ENCODE measurements at regions not wholly inside any gene's neighbourhood (a gene's known extent, or its start where the extent isn't known, plus 50 kb on each side); places are given as distances from the start of the nearest gene placed in this dataset.

GRCh38 chr6:21999012-21999528 lies 297.8 kb downstream of the PRL start:
- ATAC-seq (no peak), DNase-seq (no peak)
- ChIA-PET CTCF (no interaction called here), POLR2A (no interaction called here)
- Mint-ChIP-seq H3K9me3 (ENCODE audit: insufficient read depth) (no peaks in the 10 kb centered on the region), H3K27ac (no peak overlapping the region), H3K4me1 (ENCODE audit: low read depth) (no peaks in the 10 kb centered on the region), H3K27me3 (ENCODE audit: low read depth) (peaks cover 4% of the 10 kb centered on the region), H3K4me3 (no peak overlapping the region), H3K36me3 (ENCODE audit: low read depth) (no peaks in the 10 kb centered on the region)

- Mint-ChIP-seq H3K9me3 (ENCODE audit: insufficient read depth) (no peaks in the 10 kb centered on the region), H3K27me3 (ENCODE audit: low read depth) (peaks cover 4% of the 10 kb centered on the region), H3K4me3 (no peak overlapping the region), H3K36me3 (ENCODE audit: low read depth) (no peaks in the 10 kb centered on the region), H3K4me1 (ENCODE audit: low read depth) (no peaks in the 10 kb centered on the region), H3K27ac (no peak overlapping the region)
- DNase-seq (no peak), ATAC-seq (no peak)
- POLR2A ChIA-PET: interaction anchor here (0.6 kb wide), 1 partner anchor 361 kb away, joined by 8 read pairs; no protein-coding TSS in a partner anchor
- CTCF ChIA-PET: no interaction called here
Observed at GRCh38 chr6:21999741-22000140, 297.1 kb downstream of the PRL start.

- H3K27ac Mint-ChIP-seq: no peak overlapping the region
- ATAC-seq: no peak
- H3K4me1 Mint-ChIP-seq (ENCODE audit: low read depth): no peaks in the 10 kb centered on the region
Observed at GRCh38 chr6:22001396-22002027, 295.3 kb downstream of the PRL start.

GRCh38 chr6:22003287-22003686 lies 293.5 kb downstream of the PRL start:
- ChIA-PET POLR2A (no interaction called here), CTCF (interaction anchor here (1.3 kb wide), 1 partner anchor 11 kb away, joined by 5 read pairs; no protein-coding TSS in a partner anchor)
- Mint-ChIP-seq H3K27ac (no peak overlapping the region), H3K9me3 (ENCODE audit: insufficient read depth) (no peaks in the 10 kb centered on the region), H3K4me3 (no peak overlapping the region), H3K36me3 (ENCODE audit: low read depth) (no peaks in the 10 kb centered on the region), H3K4me1 (ENCODE audit: low read depth) (no peaks in the 10 kb centered on the region), H3K27me3 (ENCODE audit: low read depth) (peaks cover 4% of the 10 kb centered on the region)
- no peak for DNase-seq
- no peak for ATAC-seq

More at GRCh38 chr6:22001396-22002027, 295.3 kb downstream of the PRL start:
- no peak for DNase-seq
- ChIA-PET CTCF (no interaction called here), POLR2A (no interaction called here)
- Mint-ChIP-seq H3K4me3 (no peak overlapping the region), H3K27me3 (ENCODE audit: low read depth) (peaks cover 4% of the 10 kb centered on the region), H3K36me3 (ENCODE audit: low read depth) (no peaks in the 10 kb centered on the region), H3K9me3 (ENCODE audit: insufficient read depth) (no peaks in the 10 kb centered on the region)

- Mint-ChIP-seq H3K4me3 (no peak overlapping the region), H3K36me3 (ENCODE audit: low read depth) (no peaks in the 10 kb centered on the region), H3K27me3 (ENCODE audit: low read depth) (no peaks in the 10 kb centered on the region), H3K9me3 (ENCODE audit: insufficient read depth) (no peaks in the 10 kb centered on the region), H3K4me1 (ENCODE audit: low read depth) (no peaks in the 10 kb centered on the region), H3K27ac (no peak overlapping the region)
- POLR2A ChIA-PET: no interaction called here
- CTCF ChIA-PET: no interaction called here
- ATAC-seq (no peak), DNase-seq (no peak)
Observed at GRCh38 chr6:22006795-22007194, 290.0 kb downstream of the PRL start.

- ChIA-PET POLR2A (no interaction called here), CTCF (no interaction called here)
- H3K36me3 Mint-ChIP-seq (ENCODE audit: low read depth): no peaks in the 10 kb centered on the region
- no peak overlapping the region for H3K27ac Mint-ChIP-seq
- H3K27me3 Mint-ChIP-seq (ENCODE audit: low read depth): no peaks in the 10 kb centered on the region
- ATAC-seq (no peak), DNase-seq (no peak)
- no peaks in the 10 kb centered on the region for H3K4me1 Mint-ChIP-seq (ENCODE audit: low read depth)
- no peaks in the 10 kb centered on the region for H3K9me3 Mint-ChIP-seq (ENCODE audit: insufficient read depth)
- H3K4me3 Mint-ChIP-seq: no peak overlapping the region
Observed at GRCh38 chr6:22007469-22007868, 289.4 kb downstream of the PRL start.

- no peak for DNase-seq
- H3K27me3 Mint-ChIP-seq (ENCODE audit: low read depth): no peaks in the 10 kb centered on the region
- H3K4me3 Mint-ChIP-seq: no peak overlapping the region
- no peak for ATAC-seq
- H3K4me1 Mint-ChIP-seq (ENCODE audit: low read depth): no peaks in the 10 kb centered on the region
- ChIA-PET POLR2A (no interaction called here), CTCF (no interaction called here)
- no peak overlapping the region for H3K27ac Mint-ChIP-seq
- no peaks in the 10 kb centered on the region for H3K9me3 Mint-ChIP-seq (ENCODE audit: insufficient read depth)
- H3K36me3 Mint-ChIP-seq (ENCODE audit: low read depth): no peaks in the 10 kb centered on the region
Observed at GRCh38 chr6:22008248-22008836, 288.5 kb downstream of the PRL start.

- H3K9me3 Mint-ChIP-seq (ENCODE audit: insufficient read depth): no peaks in the 10 kb centered on the region
- no peak for DNase-seq
- H3K27me3 Mint-ChIP-seq (ENCODE audit: low read depth): no peaks in the 10 kb centered on the region
- ATAC-seq: no peak
- no peaks in the 10 kb centered on the region for H3K36me3 Mint-ChIP-seq (ENCODE audit: low read depth)
- no peaks in the 10 kb centered on the region for H3K4me1 Mint-ChIP-seq (ENCODE audit: low read depth)
- no peak overlapping the region for H3K4me3 Mint-ChIP-seq
- H3K27ac Mint-ChIP-seq: no peak overlapping the region
- ChIA-PET POLR2A (interaction anchor here (0.8 kb wide), 1 partner anchor 11 kb away, joined by 3 read pairs; no protein-coding TSS in a partner anchor), CTCF (no interaction called here)
Observed at GRCh38 chr6:22010102-22010501, 286.7 kb downstream of the PRL start.

GRCh38 chr6:22015216-22015615 lies 281.6 kb downstream of the PRL start:
- POLR2A ChIA-PET: no interaction called here
- CTCF ChIA-PET: no interaction called here
- no peak overlapping the region for H3K27ac Mint-ChIP-seq
- no peaks in the 10 kb centered on the region for H3K4me1 Mint-ChIP-seq (ENCODE audit: low read depth)
- H3K36me3 Mint-ChIP-seq (ENCODE audit: low read depth): no peaks in the 10 kb centered on the region
- H3K9me3 Mint-ChIP-seq (ENCODE audit: insufficient read depth): no peaks in the 10 kb centered on the region
- ATAC-seq (no peak), DNase-seq (no peak)
- H3K27me3 Mint-ChIP-seq (ENCODE audit: low read depth): no peaks in the 10 kb centered on the region
- H3K4me3 Mint-ChIP-seq: no peak overlapping the region

- DNase-seq (no peak), ATAC-seq (no peak)
- Mint-ChIP-seq H3K36me3 (ENCODE audit: low read depth) (no peaks in the 10 kb centered on the region), H3K27ac (no peak overlapping the region), H3K4me1 (ENCODE audit: low read depth) (no peaks in the 10 kb centered on the region), H3K4me3 (no peak overlapping the region), H3K27me3 (ENCODE audit: low read depth) (no peaks in the 10 kb centered on the region), H3K9me3 (ENCODE audit: insufficient read depth) (no peaks in the 10 kb centered on the region)
- ChIA-PET CTCF (no interaction called here), POLR2A (no interaction called here)
Observed at GRCh38 chr6:22015944-22016343, 280.9 kb downstream of the PRL start.

- ChIA-PET CTCF (no interaction called here), POLR2A (no interaction called here)
- H3K27me3 Mint-ChIP-seq (ENCODE audit: low read depth): no peaks in the 10 kb centered on the region
- no peak overlapping the region for H3K27ac Mint-ChIP-seq
- H3K36me3 Mint-ChIP-seq (ENCODE audit: low read depth): no peaks in the 10 kb centered on the region
- H3K9me3 Mint-ChIP-seq (ENCODE audit: insufficient read depth): no peaks in the 10 kb centered on the region
- ATAC-seq (no peak), DNase-seq (no peak)
- no peaks in the 10 kb centered on the region for H3K4me1 Mint-ChIP-seq (ENCODE audit: low read depth)
- no peak overlapping the region for H3K4me3 Mint-ChIP-seq
Observed at GRCh38 chr6:22017272-22017671, 279.6 kb downstream of the PRL start.

- ATAC-seq: no peak
- Mint-ChIP-seq H3K27me3 (ENCODE audit: low read depth) (no peaks in the 10 kb centered on the region), H3K4me3 (no peak overlapping the region), H3K36me3 (ENCODE audit: low read depth) (no peaks in the 10 kb centered on the region), H3K9me3 (ENCODE audit: insufficient read depth) (no peaks in the 10 kb centered on the region), H3K4me1 (ENCODE audit: low read depth) (no peaks in the 10 kb centered on the region), H3K27ac (no peak overlapping the region)
- POLR2A ChIA-PET: no interaction called here
- CTCF ChIA-PET: no interaction called here
- DNase-seq: no peak
Observed at GRCh38 chr6:22017766-22018165, 279.1 kb downstream of the PRL start.

GRCh38 chr6:22019857-22020256 lies 277.0 kb downstream of the PRL start:
- peaks cover 3% of the 10 kb centered on the region for H3K4me1 Mint-ChIP-seq (ENCODE audit: low read depth)
- no peak overlapping the region for H3K4me3 Mint-ChIP-seq
- H3K9me3 Mint-ChIP-seq (ENCODE audit: insufficient read depth): no peaks in the 10 kb centered on the region
- ChIA-PET POLR2A (no interaction called here), CTCF (no interaction called here)
- DNase-seq: no peak
- ATAC-seq: no peak
- H3K36me3 Mint-ChIP-seq (ENCODE audit: low read depth): no peaks in the 10 kb centered on the region
- no peak overlapping the region for H3K27ac Mint-ChIP-seq
- no peaks in the 10 kb centered on the region for H3K27me3 Mint-ChIP-seq (ENCODE audit: low read depth)

All from activated CD8-positive, alpha-beta T cell treated with anti-CD3 and anti-CD28 coated beads, Interleukin-2, amount 10 ng/mL, durations not matched to agents 7 days and 5 days (primary cell).